Small intestine (tissue), 7 donors: ENCODE measurements at regions not wholly inside any gene's neighbourhood (a gene's known extent, or its start where the extent isn't known, plus 50 kb on each side); places are given as distances from the start of the nearest gene placed in this dataset.
A peak's percentile ranks its signal among the peaks of the same experiment; 100 is the strongest.

Source experiments
- DNase-seq, 2 donors: peaks; one replicate each; pipeline versions ENCODE4 v3.0.0 to v3.0.0-alpha.2; 2013
- FAIRE-seq: peaks from 2 replicates; lab custom pipeline; 2012; peaks lifted over from hg19 to GRCh38; lab: Jason Lieb, UNC
- H3K27ac ChIP-seq, 3 donors: one replicate each; pipeline ENCODE4 v1.5.1; 2013; ENCODE audit warnings: low read length in 2 of 3, mild to moderate bottlenecking in 2 of 3, control low read depth in 1 of 3, inconsistent platforms in 1 of 3, low read depth in 1 of 3, moderate library complexity in 1 of 3
- H3K27me3 ChIP-seq, 3 donors: one replicate each; pipeline ENCODE4 v1.6.1; 2013; ENCODE audit warnings: low read length in 3 of 3, inconsistent platforms in 1 of 3; ENCODE audit not compliant: control insufficient read depth in 3 of 3, insufficient read depth in 3 of 3
- H3K36me3 ChIP-seq, 3 donors: one replicate each; pipeline ENCODE4 v1.6.1; 2013; ENCODE audit warnings: low read length in 3 of 3, inconsistent platforms in 1 of 3, low read depth in 1 of 3, mild to moderate bottlenecking in 1 of 3, moderate library complexity in 1 of 3; ENCODE audit not compliant: control insufficient read depth in 3 of 3, insufficient read depth in 2 of 3
- H3K4me1 ChIP-seq, 3 donors: one replicate each; pipeline ENCODE4 v1.6.1; 2013; ENCODE audit warnings: low read length in 2 of 3, inconsistent platforms in 1 of 3, low read depth in 1 of 3, mild to moderate bottlenecking in 1 of 3, moderate library complexity in 1 of 3; ENCODE audit not compliant: control insufficient read depth in 3 of 3, insufficient read depth in 2 of 3
- H3K4me3 ChIP-seq, 3 donors: one replicate each; pipeline ENCODE4 v1.5.1; 2013; ENCODE audit warnings: low read length in 3 of 3, control low read depth in 1 of 3, inconsistent platforms in 1 of 3, low read depth in 1 of 3, mild to moderate bottlenecking in 1 of 3, moderate library complexity in 1 of 3
- H3K9me3 ChIP-seq, 2 donors: one replicate each; pipeline ENCODE4 v1.6.1; 2013; ENCODE audit warnings: low read depth in 1 of 2, low read length in 1 of 2; ENCODE audit not compliant: control insufficient read depth in 2 of 2, insufficient read depth in 1 of 2
- WGBS, 3 donors: extraction: QIAGEN DNeasy Blood & Tissue Kit; methylation state at CpG; one replicate each; pipeline ENCODE4 v1.1.7; 2013; 5-methylcytosine and 5-hydroxymethylcytosine counted together
- donor health status: healthy with polysubstance abuse.
- donor health status: control.
- donor health status: control.
- donor health status: Bipolar disorder and iron deficiency.
- donor health status: healthy.

DNA sequence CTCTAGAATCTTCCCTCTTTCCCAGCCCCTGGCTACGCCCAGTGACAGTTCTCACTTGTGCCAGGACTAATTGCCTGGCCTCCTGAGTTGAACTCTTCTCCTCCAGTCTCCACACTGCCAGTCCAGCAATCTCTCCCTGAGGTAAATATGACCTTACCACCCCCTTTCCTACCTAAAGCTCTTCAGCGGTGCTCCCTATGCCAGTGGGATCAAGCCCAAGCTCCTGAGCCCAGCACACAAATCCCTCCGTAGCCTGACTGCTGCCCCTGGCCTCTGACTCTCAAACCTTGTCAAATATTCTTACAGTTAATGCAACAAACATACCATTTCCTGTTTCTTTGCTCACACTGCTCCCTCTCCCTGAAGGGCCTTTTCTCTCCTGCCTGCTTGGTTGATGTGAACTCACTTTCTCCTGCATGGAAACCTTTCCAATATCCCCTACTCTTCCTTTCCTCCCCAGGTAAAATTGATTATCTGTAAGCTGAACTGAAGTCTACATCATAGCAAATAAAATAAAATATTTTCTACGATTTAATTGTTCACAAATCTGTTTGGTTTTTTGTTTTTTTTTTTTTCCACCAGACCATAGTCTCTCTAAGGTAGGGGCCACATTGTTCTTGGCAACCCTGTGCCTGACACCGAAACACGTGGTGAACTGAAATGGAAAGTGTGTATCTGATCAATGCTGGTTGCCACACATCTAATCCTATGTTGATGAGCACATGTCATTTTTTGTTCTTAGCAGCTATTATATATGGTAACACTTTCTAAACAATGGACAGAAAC is 147.5 kb downstream of the SLC38A6 start:
- WGBS, 3 donors: 75 to 77% (median 75%) methylated on average over 6 of the region's 6 CpGs
- DNase-seq (no peak), FAIRE-seq (no peak)
- no peaks in the 10 kb centered on the region for H3K4me1 ChIP-seq
- H3K9me3 ChIP-seq: no peaks in the 10 kb centered on the region
- no peaks in the 10 kb centered on the region for H3K36me3 ChIP-seq
- H3K27me3 ChIP-seq: no peaks in the 10 kb centered on the region
- no peak overlapping the region for H3K4me3 ChIP-seq
- H3K27ac ChIP-seq: peak overlapping the region in 1 of 3 donors; percentile 4

DNA sequence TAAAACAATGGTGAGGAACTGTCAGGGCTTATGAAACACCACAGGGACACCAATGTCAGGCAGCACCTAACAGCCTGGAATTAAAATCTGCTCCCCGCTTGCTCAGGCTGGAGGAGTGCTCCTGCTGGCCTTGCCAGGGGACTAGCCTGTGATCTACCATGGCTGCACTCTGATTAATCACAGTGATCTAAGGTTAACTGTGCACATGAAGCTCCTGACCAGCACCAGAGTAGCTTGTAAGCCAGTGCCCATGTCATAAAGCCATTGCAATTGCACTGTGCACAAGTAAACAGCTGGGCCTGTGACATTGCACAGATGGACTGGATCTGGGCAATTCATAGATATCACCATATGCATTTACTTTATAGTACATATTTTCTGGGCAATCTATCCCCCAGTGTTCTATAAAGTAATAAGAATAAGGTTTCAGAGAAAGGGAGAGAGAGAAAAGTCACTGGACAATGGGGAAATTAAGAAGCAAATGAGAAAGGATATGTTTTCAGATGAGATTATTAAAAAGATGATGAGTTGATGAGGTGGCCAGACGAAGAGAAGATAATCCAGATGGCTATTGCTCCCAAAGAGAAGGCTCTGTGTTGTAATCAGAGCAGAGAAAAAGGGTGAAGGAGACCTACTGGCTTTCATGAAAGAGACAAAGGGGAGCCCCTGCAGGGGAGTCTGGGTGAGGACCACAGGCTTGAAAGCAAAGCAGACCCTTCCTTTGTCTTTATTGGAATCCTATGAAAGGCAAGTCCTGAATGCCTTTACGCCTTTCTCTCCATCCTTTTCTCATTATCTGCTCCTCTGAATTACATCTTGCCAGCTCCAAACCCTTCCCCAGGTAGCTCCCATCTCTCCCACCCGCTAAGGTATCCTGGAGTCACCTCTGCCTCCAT is 145.8 kb downstream of the SLC38A6 start:
- H3K36me3 ChIP-seq: no peaks in the 10 kb centered on the region
- H3K4me3 ChIP-seq: no peak overlapping the region
- no peaks in the 10 kb centered on the region for H3K27me3 ChIP-seq
- no peaks in the 10 kb centered on the region for H3K9me3 ChIP-seq
- 86 to 90% (median 88%) methylated on average over 4 of the region's 4 CpGs for WGBS, 3 donors
- DNase-seq: no peak
- FAIRE-seq: no peak
- no peak overlapping the region for H3K27ac ChIP-seq
- H3K4me1 ChIP-seq: no peaks in the 10 kb centered on the region

DNA sequence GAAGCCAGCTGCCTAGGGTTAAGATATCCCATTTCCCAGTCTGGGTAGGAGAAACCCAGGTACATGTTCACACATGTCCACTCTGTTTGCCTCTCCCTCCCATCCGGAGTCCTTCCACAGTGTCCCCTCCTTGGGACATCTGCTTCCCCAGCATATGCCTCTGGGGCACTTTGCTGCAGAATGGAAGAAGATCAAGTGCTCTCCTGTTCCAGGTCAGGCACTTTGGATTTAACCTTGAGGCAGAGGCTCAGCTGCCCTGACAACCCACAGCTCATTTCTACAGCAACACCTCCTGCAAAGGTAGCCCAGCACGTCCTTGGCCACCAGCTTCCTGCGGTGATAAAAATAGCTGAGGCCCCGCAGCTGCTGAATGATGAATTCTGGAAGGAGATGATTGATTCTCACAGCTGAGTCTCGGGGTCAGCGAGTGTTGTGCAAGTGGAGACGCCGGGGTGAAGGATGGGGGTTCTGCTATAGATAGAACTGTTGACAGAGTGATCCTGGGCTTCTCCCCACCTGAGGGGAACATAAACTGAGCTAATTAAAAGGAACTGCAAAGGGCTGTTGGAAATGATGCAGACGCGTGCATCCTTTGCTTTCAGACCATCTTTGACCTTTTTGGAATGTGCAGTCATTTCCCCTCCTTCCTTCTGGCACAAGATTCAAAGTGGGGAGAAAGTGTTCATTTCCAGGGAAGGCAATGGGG is 145.0 kb downstream of the SLC38A6 start:
- Histone ChIP-seq H3K27ac (no peak overlapping the region), H3K9me3 (no peaks in the 10 kb centered on the region), H3K4me3 (no peak overlapping the region), H3K36me3 (no peaks in the 10 kb centered on the region), H3K27me3 (no peaks in the 10 kb centered on the region), H3K4me1 (no peaks in the 10 kb centered on the region)
- 30 to 51% (median 41%) methylated on average over 10 of the region's 10 CpGs for whole genome bisulfite sequencing, 3 donors
- DNase-seq (no peak), FAIRE-seq (no peak)

DNA sequence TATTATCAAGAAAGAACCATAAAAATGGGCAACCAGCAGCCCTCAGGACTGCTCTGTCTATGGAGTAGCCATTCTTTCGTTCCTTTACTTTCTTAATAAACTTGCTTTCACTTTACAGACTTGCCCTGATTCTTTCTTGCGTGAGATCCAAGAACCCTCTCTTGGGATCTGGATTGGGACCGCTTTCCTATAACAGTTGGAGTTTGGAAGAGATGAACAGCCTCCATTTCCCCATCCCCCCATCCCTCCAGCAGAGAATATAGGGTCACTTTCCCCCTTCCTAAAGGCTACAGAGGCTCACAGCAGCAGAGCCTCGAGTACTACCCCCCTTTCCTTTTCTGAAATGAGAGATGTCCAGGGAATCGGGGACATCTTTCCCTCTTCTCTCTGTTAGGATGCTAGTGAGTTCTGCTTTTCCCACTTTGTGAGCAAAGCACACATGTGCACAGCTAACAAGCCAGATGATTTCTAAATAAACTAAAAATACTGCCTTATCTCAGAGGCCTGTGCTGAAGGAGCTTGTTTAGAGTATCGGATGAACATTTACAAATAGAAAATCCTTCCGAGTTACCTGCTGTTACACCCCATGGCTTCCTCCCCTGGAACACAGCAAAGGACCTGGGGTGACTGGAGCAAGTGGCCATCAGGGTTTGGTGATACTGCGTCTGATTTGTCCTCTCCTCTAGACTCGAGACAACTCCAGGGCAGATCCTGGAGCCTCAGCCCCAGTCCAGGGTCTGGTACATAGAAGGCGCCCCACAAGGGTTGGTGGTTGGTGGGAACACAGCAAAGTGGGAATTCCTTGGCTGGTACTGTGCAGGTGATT is 144.2 kb downstream of the SLC38A6 start:
- 70 to 79% (median 78%) methylated on average over 10 of the region's 10 CpGs for WGBS, 3 donors
- no peaks in the 10 kb centered on the region for H3K27me3 ChIP-seq
- FAIRE-seq (no peak), DNase-seq (no peak)
- no peaks in the 10 kb centered on the region for H3K36me3 ChIP-seq
- H3K4me1 ChIP-seq: no peaks in the 10 kb centered on the region
- peak overlapping the region in 1 of 3 donors; percentile 23 for H3K27ac ChIP-seq
- no peak overlapping the region for H3K4me3 ChIP-seq
- no peaks in the 10 kb centered on the region for H3K9me3 ChIP-seq

DNA sequence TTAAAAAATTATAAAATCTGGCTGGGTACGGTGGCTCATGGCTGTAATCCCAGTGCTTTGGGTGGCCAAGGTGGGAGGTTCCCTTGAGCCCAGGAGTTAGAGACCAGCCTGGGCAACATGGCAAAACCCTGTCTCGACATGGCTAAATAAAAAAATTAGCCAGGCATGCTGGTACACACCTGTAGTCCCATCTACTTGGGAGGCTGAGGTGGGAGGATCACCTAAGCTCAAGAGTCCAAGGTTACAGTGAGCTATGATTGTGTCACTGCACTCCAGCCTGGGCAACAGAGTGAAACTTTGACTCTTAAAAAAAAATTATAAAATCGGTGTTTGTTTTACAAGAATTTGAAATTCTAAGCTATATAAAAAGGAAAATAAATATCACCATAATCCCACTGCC is 141.8 kb downstream of the SLC38A6 start:
- peaks cover 0 to 2% of the 10 kb centered on the region in 2 donors for H3K9me3 ChIP-seq
- FAIRE-seq (no peak), DNase-seq (no peak)
- H3K36me3 ChIP-seq: no peaks in the 10 kb centered on the region
- no peaks in the 10 kb centered on the region for H3K27me3 ChIP-seq
- H3K4me1 ChIP-seq: no peaks in the 10 kb centered on the region
- H3K27ac ChIP-seq: no peak overlapping the region
- H3K4me3 ChIP-seq: no peak overlapping the region
- 76 to 86% (median 82%) methylated on average over 3 of the region's 3 CpGs for WGBS, 3 donors

DNA sequence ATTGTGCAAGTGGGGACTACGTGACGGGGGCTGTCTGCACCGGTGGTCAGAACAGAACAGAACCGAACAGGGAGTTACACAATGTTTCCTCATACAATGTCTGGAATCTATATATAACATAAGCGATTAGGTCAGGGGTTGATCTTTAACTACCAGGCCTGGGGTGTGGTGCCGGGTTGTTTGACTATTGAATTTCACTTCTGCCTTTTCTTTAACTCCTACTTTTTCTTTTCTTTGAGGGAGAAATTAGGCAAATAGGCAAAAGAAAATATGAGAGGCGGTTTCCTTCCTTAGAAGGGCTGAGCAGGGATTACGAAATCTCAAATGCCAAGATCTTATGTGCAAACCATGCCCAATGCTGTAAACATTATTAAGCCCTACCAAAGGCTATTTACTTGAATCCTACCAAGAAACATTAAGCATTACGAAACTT is 140.3 kb downstream of the SLC38A6 start:
- Histone ChIP-seq H3K36me3 (no peaks in the 10 kb centered on the region), H3K27ac (no peak overlapping the region), H3K27me3 (no peaks in the 10 kb centered on the region), H3K4me3 (no peak overlapping the region), H3K4me1 (no peaks in the 10 kb centered on the region), H3K9me3 (peaks cover 0 to 3% of the 10 kb centered on the region in 2 donors)
- no peak for DNase-seq
- FAIRE-seq: no peak
- 80 to 89% (median 82%) methylated on average over 9 of the region's 9 CpGs for WGBS, 3 donors

DNA sequence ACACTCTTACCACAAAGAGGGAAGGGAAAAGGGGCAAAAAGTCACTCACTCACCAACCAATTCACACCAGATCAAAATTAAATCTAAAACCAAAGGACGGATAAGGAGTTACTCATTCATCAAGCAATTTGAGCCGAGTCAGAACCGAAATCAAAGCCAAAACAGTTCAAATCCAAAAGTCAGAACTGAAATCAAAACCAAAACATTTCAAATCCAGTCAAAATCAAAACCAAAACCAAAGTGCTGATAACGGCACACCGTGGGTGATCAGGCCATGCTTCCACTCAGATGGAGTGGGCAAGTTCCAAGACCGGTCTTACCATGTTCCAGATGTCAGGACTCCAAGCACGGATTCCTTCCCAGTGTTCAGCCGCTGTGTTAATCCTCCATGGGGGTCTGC is 139.5 kb downstream of the SLC38A6 start:
- H3K27me3 ChIP-seq: no peaks in the 10 kb centered on the region
- no peak for DNase-seq
- H3K4me1 ChIP-seq: no peaks in the 10 kb centered on the region
- peaks cover 0 to 9% of the 10 kb centered on the region in 2 donors for H3K9me3 ChIP-seq
- no peak overlapping the region for H3K4me3 ChIP-seq
- 51 to 68% (median 62%) methylated on average over 8 of the region's 8 CpGs for WGBS, 3 donors
- H3K36me3 ChIP-seq: no peaks in the 10 kb centered on the region
- FAIRE-seq: no peak
- H3K27ac ChIP-seq: no peak overlapping the region
